ENCODE measurements at regions not wholly inside any gene's neighbourhood (a gene's known extent, or its start where the extent isn't known, plus 50 kb on each side); places are given as distances from the start of the nearest gene placed in this dataset.

- Histone ChIP-seq H3K4me1 (ENCODE audit: low read depth) (no peaks in the 10 kb centered on the region), H3K4me3 (no peak overlapping the region), H3K9me3 (no peaks in the 10 kb centered on the region), H3K36me3 (ENCODE audit: low read depth) (no peaks in the 10 kb centered on the region)
- no peak for ATAC-seq
- no peak for DNase-seq
- intact Hi-C loops (cut with DNase I, micrococcal nuclease), result no loop called here
- no peak for TF ChIP-seq CTCF (IDR thresholded peaks at IDR 0.05)
These were observed 433.6 kb downstream of the LPIN1 start for GRCh38 chr2:12180031-12180430.

- ATAC-seq, result no peak
- H3K36me3 ChIP-seq (ENCODE audit: low read depth), result no peaks in the 10 kb centered on the region
- no peaks in the 10 kb centered on the region for H3K4me1 ChIP-seq (ENCODE audit: low read depth)
- no peaks in the 10 kb centered on the region for H3K9me3 ChIP-seq
- no peak for TF ChIP-seq CTCF (IDR thresholded peaks at IDR 0.05)
- intact Hi-C loops (cut with DNase I, micrococcal nuclease), result no loop called here
- H3K4me3 ChIP-seq, result no peak overlapping the region
- no peak for DNase-seq
These were observed 436.7 kb downstream of the LPIN1 start for GRCh38 chr2:12183032-12183645.

GRCh38 chr2:12192762-12193161 is 446.3 kb downstream of the LPIN1 start:
- H3K4me1 ChIP-seq (ENCODE audit: low read depth), result no peaks in the 10 kb centered on the region
- H3K36me3 ChIP-seq (ENCODE audit: low read depth), result no peaks in the 10 kb centered on the region
- DNase-seq, result no peak
- intact Hi-C loops (cut with DNase I, micrococcal nuclease), result no loop called here
- no peaks in the 10 kb centered on the region for H3K9me3 ChIP-seq
- TF ChIP-seq CTCF (IDR thresholded peaks at IDR 0.05), result no peak
- ATAC-seq, result peak; percentile 22
- no peak overlapping the region for H3K4me3 ChIP-seq

GRCh38 chr2:12194968-12195367 is 448.5 kb downstream of the LPIN1 start:
- intact Hi-C loops (cut with DNase I, micrococcal nuclease), result no loop called here
- no peak overlapping the region for H3K4me3 ChIP-seq
- DNase-seq, result no peak

GRCh38 chr2:12196495-12196894 is 450.1 kb downstream of the LPIN1 start:
- ATAC-seq, result no peak
- no peaks in the 10 kb centered on the region for H3K4me1 ChIP-seq (ENCODE audit: low read depth)
- H3K4me3 ChIP-seq, result no peak overlapping the region
- intact Hi-C loops (cut with DNase I, micrococcal nuclease), result no loop called here
- DNase-seq, result no peak
- TF ChIP-seq CTCF (IDR thresholded peaks at IDR 0.05), result no peak
- no peaks in the 10 kb centered on the region for H3K9me3 ChIP-seq
- no peaks in the 10 kb centered on the region for H3K36me3 ChIP-seq (ENCODE audit: low read depth)

More at GRCh38 chr2:12194968-12195367, 448.5 kb downstream of the LPIN1 start:
- no peak for TF ChIP-seq CTCF (IDR thresholded peaks at IDR 0.05)
- Histone ChIP-seq H3K9me3 (no peaks in the 10 kb centered on the region), H3K36me3 (ENCODE audit: low read depth) (no peaks in the 10 kb centered on the region), H3K4me1 (ENCODE audit: low read depth) (no peaks in the 10 kb centered on the region)
- ATAC-seq, result no peak

GRCh38 chr2:12197133-12197532 is 450.7 kb downstream of the LPIN1 start:
- intact Hi-C loops (cut with DNase I, micrococcal nuclease), result no loop called here
- ATAC-seq, result no peak
- H3K9me3 ChIP-seq, result no peaks in the 10 kb centered on the region
- H3K36me3 ChIP-seq (ENCODE audit: low read depth), result no peaks in the 10 kb centered on the region
- no peak overlapping the region for H3K4me3 ChIP-seq
- no peaks in the 10 kb centered on the region for H3K4me1 ChIP-seq (ENCODE audit: low read depth)
- DNase-seq, result no peak
- no peak for TF ChIP-seq CTCF (IDR thresholded peaks at IDR 0.05)

Data from mucosa of descending colon (tissue), 3 donors.